Gastrocnemius medialis (tissue), 4 donors: ENCODE measurements at regions not wholly inside any gene's neighbourhood (a gene's known extent, or its start where the extent isn't known, plus 50 kb on each side); places are given as distances from the start of the nearest gene placed in this dataset.

Source experiments
- POLR2A ChIP-seq, 2 donors: fragments of 450-650 bp; IDR thresholded peaks; one replicate each; pipeline ENCODE4 v1.6.1; 2017; ENCODE audit warnings: antibody characterized with exemption in 2 of 2, mild to moderate bottlenecking in 2 of 2, moderate library complexity in 2 of 2
- TF ChIP-seq, protein P1 (sequence below), 5 experiments: fragments of 450-650 bp in 3 of 5; fragments of 200-600 bp in 2 of 5; sonication (generic) in 2 of 5; IDR thresholded peaks in 4 of 5; conservative IDR thresholded peaks in 1 of 5; 1 replicate in 4 of 5; 2 replicates in 1 of 5; pipeline ENCODE4 v1.5.1; 2016 to 2019; ENCODE audit warnings: antibody characterized with exemption in 5 of 5, mild to moderate bottlenecking in 3 of 5, moderate library complexity in 3 of 5

DNA sequence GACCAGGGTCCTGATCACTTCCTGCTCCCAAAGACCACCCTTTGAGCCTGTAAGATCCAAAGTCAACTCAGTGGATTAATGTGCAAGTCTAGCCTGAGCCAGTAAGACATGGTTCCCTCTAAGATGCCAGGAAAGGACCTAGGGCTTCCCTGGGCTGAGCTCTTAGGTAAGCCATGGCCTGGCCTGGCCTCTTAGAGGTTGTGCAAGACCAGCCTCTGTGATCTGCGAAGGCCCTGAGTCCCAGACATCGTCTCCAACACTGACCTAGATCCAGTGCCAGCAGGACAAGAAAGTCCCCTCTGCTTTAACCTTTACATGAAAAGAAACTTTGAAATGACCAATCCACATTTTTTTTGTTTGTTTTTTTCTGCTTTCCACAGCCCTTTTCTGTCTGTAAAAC is 73.6 kb upstream of the CYP1B1 start:
- no peak for TF ChIP-seq POLR2A (IDR thresholded peaks at IDR 0.05)
- TF ChIP-seq, protein P1, sequence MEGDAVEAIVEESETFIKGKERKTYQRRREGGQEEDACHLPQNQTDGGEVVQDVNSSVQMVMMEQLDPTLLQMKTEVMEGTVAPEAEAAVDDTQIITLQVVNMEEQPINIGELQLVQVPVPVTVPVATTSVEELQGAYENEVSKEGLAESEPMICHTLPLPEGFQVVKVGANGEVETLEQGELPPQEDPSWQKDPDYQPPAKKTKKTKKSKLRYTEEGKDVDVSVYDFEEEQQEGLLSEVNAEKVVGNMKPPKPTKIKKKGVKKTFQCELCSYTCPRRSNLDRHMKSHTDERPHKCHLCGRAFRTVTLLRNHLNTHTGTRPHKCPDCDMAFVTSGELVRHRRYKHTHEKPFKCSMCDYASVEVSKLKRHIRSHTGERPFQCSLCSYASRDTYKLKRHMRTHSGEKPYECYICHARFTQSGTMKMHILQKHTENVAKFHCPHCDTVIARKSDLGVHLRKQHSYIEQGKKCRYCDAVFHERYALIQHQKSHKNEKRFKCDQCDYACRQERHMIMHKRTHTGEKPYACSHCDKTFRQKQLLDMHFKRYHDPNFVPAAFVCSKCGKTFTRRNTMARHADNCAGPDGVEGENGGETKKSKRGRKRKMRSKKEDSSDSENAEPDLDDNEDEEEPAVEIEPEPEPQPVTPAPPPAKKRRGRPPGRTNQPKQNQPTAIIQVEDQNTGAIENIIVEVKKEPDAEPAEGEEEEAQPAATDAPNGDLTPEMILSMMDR (IDR thresholded peaks at IDR 0.05 in 4 of 5, conservative IDR thresholded peaks at IDR 0.05 in 1 of 5), result no peak
